Glutamatergic neuron (in vitro differentiated cells): ENCODE measurements at regions not wholly inside any gene's neighbourhood (a gene's known extent, or its start where the extent isn't known, plus 50 kb on each side); places are given as distances from the start of the nearest gene placed in this dataset.
"Not testable (repeated sequence)": the region's sequence is repeated elsewhere in the genome, so short reads cannot be mapped to it uniquely, and the experiment has no call there.

ENCODE experiments used
- DNase-seq: peaks from one replicate; pipeline ENCODE4 v3.0.0; 2022
- H3K27ac Mint-ChIP-seq: one replicate; pipeline ENCODE4 v1.8.0; 2020; ENCODE audit warnings: mild to moderate bottlenecking, mixed read lengths, inconsistent platforms; ENCODE audit not compliant: unreplicated experiment
- H3K27me3 Mint-ChIP-seq: one replicate; pipeline ENCODE4 v1.8.0; 2020; ENCODE audit warnings: mild to moderate bottlenecking, moderate library complexity, mixed read lengths, inconsistent platforms; ENCODE audit not compliant: unreplicated experiment
- H3K36me3 Mint-ChIP-seq: one replicate; pipeline ENCODE4 v1.8.0; 2020; ENCODE audit warnings: mild to moderate bottlenecking, mixed read lengths, inconsistent platforms; ENCODE audit not compliant: unreplicated experiment
- H3K4me1 Mint-ChIP-seq: one replicate; pipeline ENCODE4 v1.8.0; 2020; ENCODE audit warnings: mild to moderate bottlenecking, low read depth, mixed read lengths, inconsistent platforms; ENCODE audit not compliant: unreplicated experiment
- H3K4me3 Mint-ChIP-seq: one replicate; pipeline ENCODE4 v1.8.0; 2020; ENCODE audit warnings: mild to moderate bottlenecking, mixed read lengths, inconsistent platforms; ENCODE audit not compliant: unreplicated experiment
- H3K9me3 Mint-ChIP-seq: one replicate; pipeline ENCODE4 v1.8.0; 2020; ENCODE audit warnings: mild to moderate bottlenecking, moderate library complexity, mixed read lengths, inconsistent platforms; ENCODE audit not compliant: unreplicated experiment
- CTCF ChIP-seq: fragments of 200-600 bp; sonication (generic); IDR thresholded peaks from one replicate; pipeline ENCODE4 v1.5.0; 2021; ENCODE audit not compliant: partially characterized antibody, unreplicated experiment

GRCh38 chr11:21986361-21986760 is 206.5 kb upstream of the ANO5 start:
- no peak overlapping the region for H3K4me3 Mint-ChIP-seq
- H3K27ac Mint-ChIP-seq, result no peak overlapping the region
- no peaks in the 10 kb centered on the region for H3K4me1 Mint-ChIP-seq
- H3K27me3 Mint-ChIP-seq, result peaks cover 2% of the 10 kb centered on the region
- H3K36me3 Mint-ChIP-seq, result no peaks in the 10 kb centered on the region
- no peak for DNase-seq
- TF ChIP-seq CTCF, result no peak
- no peaks in the 10 kb centered on the region for H3K9me3 Mint-ChIP-seq

- Mint-ChIP-seq H3K36me3 (no peaks in the 10 kb centered on the region), H3K27ac (no peak overlapping the region), H3K27me3 (peaks cover 2% of the 10 kb centered on the region), H3K4me1 (no peaks in the 10 kb centered on the region), H3K9me3 (no peaks in the 10 kb centered on the region), H3K4me3 (no peak overlapping the region)
- no peak for DNase-seq
- no peak for TF ChIP-seq CTCF
These were observed 205.6 kb upstream of the ANO5 start for GRCh38 chr11:21987261-21987660.

- H3K27ac Mint-ChIP-seq, result no peak overlapping the region
- no peaks in the 10 kb centered on the region for H3K36me3 Mint-ChIP-seq
- no peaks in the 10 kb centered on the region for H3K9me3 Mint-ChIP-seq
- no peak for TF ChIP-seq CTCF
- peaks cover 2% of the 10 kb centered on the region for H3K27me3 Mint-ChIP-seq
- no peaks in the 10 kb centered on the region for H3K4me1 Mint-ChIP-seq
- H3K4me3 Mint-ChIP-seq, result no peak overlapping the region
- no peak for DNase-seq
These were observed 204.4 kb upstream of the ANO5 start for GRCh38 chr11:21988477-21988876.

GRCh38 chr11:22001803-22002202 is 191.1 kb upstream of the ANO5 start:
- not testable (repeated sequence) for H3K27ac Mint-ChIP-seq, H3K27me3 Mint-ChIP-seq, H3K36me3 Mint-ChIP-seq, H3K4me1 Mint-ChIP-seq, H3K9me3 Mint-ChIP-seq, DNase-seq, H3K4me3 Mint-ChIP-seq

- Mint-ChIP-seq H3K27ac (no peak overlapping the region), H3K36me3 (no peaks in the 10 kb centered on the region)
- TF ChIP-seq CTCF, result no peak
These were observed 186.0 kb upstream of the ANO5 start for GRCh38 chr11:22006901-22007300.

GRCh38 chr11:22031791-22032190 is 161.1 kb upstream of the ANO5 start:
- H3K36me3 Mint-ChIP-seq, result no peaks in the 10 kb centered on the region
- no peak overlapping the region for H3K27ac Mint-ChIP-seq
- no peak for TF ChIP-seq CTCF
- peaks cover 2% of the 10 kb centered on the region for H3K9me3 Mint-ChIP-seq
- DNase-seq, result no peak
- H3K4me3 Mint-ChIP-seq, result no peak overlapping the region
- no peaks in the 10 kb centered on the region for H3K27me3 Mint-ChIP-seq
- H3K4me1 Mint-ChIP-seq, result no peaks in the 10 kb centered on the region

More at GRCh38 chr11:22006901-22007300, 186.0 kb upstream of the ANO5 start:
- Mint-ChIP-seq H3K27me3 (no peaks in the 10 kb centered on the region), H3K4me1 (no peaks in the 10 kb centered on the region), H3K9me3 (no peaks in the 10 kb centered on the region), H3K4me3 (no peak overlapping the region)
- DNase-seq, result no peak
